Lower lobe of right lung (tissue), 2 donors: ENCODE measurements at regions not wholly inside any gene's neighbourhood (a gene's known extent, or its start where the extent isn't known, plus 50 kb on each side); places are given as distances from the start of the nearest gene placed in this dataset.

Experiments
- ATAC-seq, 2 donors: fragments of 200-7000 bp; cut with Tn5 transposase; one replicate each; pipeline ENCODE4 v1.9.1; 2020 to 2022; ENCODE audit warnings: mild to moderate bottlenecking in 2 of 2, moderate library complexity in 2 of 2
- DNase-seq: peaks from one replicate; pipeline ENCODE4 v3.0.0-alpha.2; 2020
- H3K27ac ChIP-seq: fragments of 200-600 bp; one replicate; pipeline ENCODE4 v1.8.0; 2022
- H3K27me3 ChIP-seq: fragments of 200-600 bp; one replicate; pipeline ENCODE4 v1.8.0; 2022; ENCODE audit warnings: low read depth
- H3K36me3 ChIP-seq: fragments of 200-600 bp; one replicate; pipeline ENCODE4 v1.8.0; 2022; ENCODE audit warnings: mild to moderate bottlenecking
- H3K4me1 ChIP-seq: fragments of 200-600 bp; one replicate; pipeline ENCODE4 v1.8.0; 2022
- H3K4me3 ChIP-seq: fragments of 200-600 bp; one replicate; pipeline ENCODE4 v1.8.0; 2022; ENCODE audit warnings: mild to moderate bottlenecking
- H3K9me3 ChIP-seq: fragments of 200-600 bp; one replicate; pipeline ENCODE4 v1.8.0; 2022
- CTCF ChIP-seq: fragments of 200-600 bp; IDR thresholded peaks from one replicate; pipeline ENCODE4 v1.8.0; 2022; ENCODE audit warnings: antibody characterized with exemption, mild to moderate bottlenecking
- intact Hi-C: fragments of 100-400 bp; cut with DNase I; formaldehyde crosslinking; loops from one replicate; pipeline ENCODE4 v1.11.0; 2022
- donor health status: DM: no; HTN: yes; CAD: no; lungs with severe emphysema.

GRCh38 chr4:182103614-182104319, 139.4 kb upstream of the TENM3 start:
- Histone ChIP-seq H3K27me3 (no peaks in the 10 kb centered on the region), H3K4me3 (no peak overlapping the region), H3K4me1 (no peaks in the 10 kb centered on the region), H3K27ac (no peak overlapping the region), H3K36me3 (no peaks in the 10 kb centered on the region), H3K9me3 (no peaks in the 10 kb centered on the region)
- TF ChIP-seq CTCF = no peak
- no peak for ATAC-seq
- no peak for DNase-seq
- intact Hi-C loops = no loop called here

- Histone ChIP-seq H3K4me3 (no peak overlapping the region), H3K27ac (no peak overlapping the region), H3K27me3 (no peaks in the 10 kb centered on the region), H3K36me3 (no peaks in the 10 kb centered on the region), H3K9me3 (no peaks in the 10 kb centered on the region), H3K4me1 (no peaks in the 10 kb centered on the region)
- DNase-seq (no peak), ATAC-seq (no peak)
- TF ChIP-seq CTCF = no peak
- intact Hi-C loops = no loop called here
These were observed 137.8 kb upstream of the TENM3 start for GRCh38 chr4:182105416-182105815.

- no peak overlapping the region for H3K27ac ChIP-seq
- H3K4me1 ChIP-seq = no peaks in the 10 kb centered on the region
- no peak for TF ChIP-seq CTCF
- H3K9me3 ChIP-seq = no peaks in the 10 kb centered on the region
- no peaks in the 10 kb centered on the region for H3K27me3 ChIP-seq
- DNase-seq = no peak
- no peak overlapping the region for H3K4me3 ChIP-seq
- intact Hi-C loops = no loop called here
- no peak for ATAC-seq
- no peaks in the 10 kb centered on the region for H3K36me3 ChIP-seq
These were observed 135.3 kb upstream of the TENM3 start for GRCh38 chr4:182107931-182108330.

GRCh38 chr4:182111586-182111985, 131.6 kb upstream of the TENM3 start:
- no peak for ATAC-seq
- no peak for DNase-seq

GRCh38 chr4:182113779-182114178, 129.4 kb upstream of the TENM3 start:
- Histone ChIP-seq H3K27ac (no peak overlapping the region), H3K4me3 (no peak overlapping the region), H3K4me1 (no peaks in the 10 kb centered on the region), H3K9me3 (no peaks in the 10 kb centered on the region), H3K36me3 (no peaks in the 10 kb centered on the region), H3K27me3 (no peaks in the 10 kb centered on the region)
- TF ChIP-seq CTCF = no peak
- intact Hi-C loops = no loop called here
- DNase-seq (no peak), ATAC-seq (no peak)

More at GRCh38 chr4:182111586-182111985, 131.6 kb upstream of the TENM3 start:
- intact Hi-C loops = no loop called here
- Histone ChIP-seq H3K9me3 (no peaks in the 10 kb centered on the region), H3K27ac (no peak overlapping the region), H3K4me3 (no peak overlapping the region), H3K27me3 (no peaks in the 10 kb centered on the region), H3K4me1 (no peaks in the 10 kb centered on the region), H3K36me3 (no peaks in the 10 kb centered on the region)
- TF ChIP-seq CTCF = no peak
